GM23248 (cell line): ENCODE measurements at regions not wholly inside any gene's neighbourhood (a gene's known extent, or its start where the extent isn't known, plus 50 kb on each side); places are given as distances from the start of the nearest gene placed in this dataset.
"Not testable (repeated sequence)": the region's sequence is repeated elsewhere in the genome, so short reads cannot be mapped to it uniquely, and the experiment has no call there.

ENCODE experiments used
- DNase-seq: peaks from one replicate; pipeline ENCODE4 v3.0.0-alpha.2; 2015
- H2AFZ ChIP-seq: fragments of 200-600 bp; sonication (generic); 2 replicates; pipeline ENCODE4 v1.6.1; 2016; ENCODE audit warnings: antibody characterized with exemption
- H3F3A ChIP-seq: fragments of 200-600 bp; sonication (generic); 2 replicates; pipeline ENCODE4 v1.6.1; 2016; ENCODE audit warnings: mild to moderate bottlenecking, antibody characterized with exemption, mixed run types; ENCODE audit not compliant: insufficient read depth
- H3K27ac ChIP-seq: fragments of 200-600 bp; sonication (generic); 2 replicates; pipeline ENCODE4 v1.5.1; 2016; ENCODE audit warnings: mild to moderate bottlenecking
- H3K27me3 ChIP-seq: fragments of 200-600 bp; sonication (generic); replicated peaks from 2 replicates; pipeline ENCODE4 v1.6.1; 2016; ENCODE audit warnings: mild to moderate bottlenecking; ENCODE audit not compliant: insufficient read depth
- H3K36me3 ChIP-seq: fragments of 200-600 bp; sonication (generic); 2 replicates; pipeline ENCODE4 v1.6.1; 2016; ENCODE audit warnings: low read depth, mild to moderate bottlenecking
- H3K4me1 ChIP-seq: fragments of 200-600 bp; sonication (generic); 2 replicates; pipeline ENCODE4 v1.6.1; 2016; ENCODE audit warnings: mild to moderate bottlenecking; ENCODE audit not compliant: insufficient read depth
- H3K4me2 ChIP-seq: fragments of 200-600 bp; sonication (generic); one replicate; pipeline ENCODE4 v1.6.1; 2016; ENCODE audit warnings: mild to moderate bottlenecking; ENCODE audit not compliant: unreplicated experiment
- H3K4me3 ChIP-seq: fragments of 200-600 bp; sonication (generic); 2 replicates; pipeline ENCODE4 v1.5.1; 2016; ENCODE audit warnings: mild to moderate bottlenecking
- H3K79me2 ChIP-seq: fragments of 200-600 bp; sonication (generic); 2 replicates; pipeline ENCODE4 v1.6.1; 2016; ENCODE audit warnings: mild to moderate bottlenecking; ENCODE audit not compliant: insufficient read depth
- H3K9ac ChIP-seq: fragments of 200-600 bp; sonication (generic); 2 replicates; pipeline ENCODE4 v1.6.1; 2016; ENCODE audit warnings: mild to moderate bottlenecking
- H3K9me2 ChIP-seq: fragments of 200-600 bp; sonication (generic); 2 replicates; pipeline ENCODE4 v1.6.1; 2016; ENCODE audit warnings: mixed run types, mild to moderate bottlenecking, moderate library complexity; ENCODE audit not compliant: insufficient read depth
- H3K9me3 ChIP-seq: fragments of 200-600 bp; sonication (generic); one replicate; pipeline ENCODE4 v1.6.1; 2017; ENCODE audit warnings: low read depth
- H4K20me1 ChIP-seq: fragments of 200-600 bp; sonication (generic); 2 replicates; pipeline ENCODE4 v1.6.0; 2016; ENCODE audit not compliant: insufficient read depth
- EZH2 ChIP-seq: fragments of 200-600 bp; sonication (generic); IDR thresholded peaks from 2 replicates; pipeline ENCODE4 v1.6.1; 2018; ENCODE audit warnings: antibody characterized with exemption, mild to moderate bottlenecking; ENCODE audit not compliant: insufficient read depth, poor library complexity, severe bottlenecking
- EZH2phosphoT487 ChIP-seq: fragments of 200-600 bp; sonication (generic); IDR thresholded peaks from 2 replicates; pipeline ENCODE4 v1.6.1; 2018; ENCODE audit warnings: antibody characterized with exemption, moderate library complexity, mild to moderate bottlenecking, low read depth; ENCODE audit not compliant: insufficient read depth
- WGBS, 2 experiments: methylation state at CpG; one replicate each; pipeline ENCODE4 v1.1.6; 2015 to 2017; ENCODE audit warnings: low lambda C conversion rate in 2 of 2, low coverage in 1 of 2; ENCODE audit errors: missing lambda C conversion rate in 2 of 2; 5-methylcytosine and 5-hydroxymethylcytosine counted together
- in situ Hi-C: fragments of 300-500 bp; cut with MboI; formaldehyde crosslinking; loops from 2 replicates; pipeline ENCODE4 v1.15.0; 2020

DNA sequence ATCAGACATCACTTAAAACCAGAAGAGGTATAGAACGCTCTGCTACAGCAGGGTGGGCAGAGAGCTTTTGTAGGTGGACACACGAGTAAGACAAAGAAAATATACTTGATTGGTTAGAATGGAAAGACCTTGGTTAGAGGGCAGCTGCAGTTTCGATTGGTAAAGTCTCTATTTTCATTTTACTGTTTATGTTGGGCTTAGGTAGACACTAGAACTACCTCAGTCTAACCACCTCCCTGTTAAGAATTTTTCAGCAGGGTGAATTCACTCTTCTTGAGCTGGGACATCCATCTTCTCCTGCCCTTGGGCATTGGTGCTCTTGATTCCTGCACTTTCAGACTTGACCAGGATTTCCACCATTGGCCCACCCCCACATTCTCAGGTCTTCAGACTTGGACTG is 116.3 kb downstream of the BASP1 start:
- H3F3A ChIP-seq, result no peaks in the 10 kb centered on the region
- DNase-seq, result no peak
- no peak overlapping the region for H3K4me2 ChIP-seq
- no peaks in the 10 kb centered on the region for H3K36me3 ChIP-seq
- H3K4me1 ChIP-seq, result no peaks in the 10 kb centered on the region
- no peaks in the 10 kb centered on the region for H3K27me3 ChIP-seq
- no peaks in the 10 kb centered on the region for H3K9me3 ChIP-seq
- no peaks in the 10 kb centered on the region for H4K20me1 ChIP-seq
- H3K27ac ChIP-seq, result no peak overlapping the region
- TF ChIP-seq EZH2phosphoT487, result no peak
- no peak for TF ChIP-seq EZH2
- no peaks in the 10 kb centered on the region for H3K9me2 ChIP-seq
- H2AFZ ChIP-seq, result no peak overlapping the region
- H3K9ac ChIP-seq, result no peak overlapping the region
- in situ Hi-C loops, result no loop called here
- H3K79me2 ChIP-seq, result no peaks in the 10 kb centered on the region
- H3K4me3 ChIP-seq, result no peak overlapping the region
- 47 to 52% methylated on average over 3 of the region's 3 CpGs for WGBS, 2 experiments

DNA sequence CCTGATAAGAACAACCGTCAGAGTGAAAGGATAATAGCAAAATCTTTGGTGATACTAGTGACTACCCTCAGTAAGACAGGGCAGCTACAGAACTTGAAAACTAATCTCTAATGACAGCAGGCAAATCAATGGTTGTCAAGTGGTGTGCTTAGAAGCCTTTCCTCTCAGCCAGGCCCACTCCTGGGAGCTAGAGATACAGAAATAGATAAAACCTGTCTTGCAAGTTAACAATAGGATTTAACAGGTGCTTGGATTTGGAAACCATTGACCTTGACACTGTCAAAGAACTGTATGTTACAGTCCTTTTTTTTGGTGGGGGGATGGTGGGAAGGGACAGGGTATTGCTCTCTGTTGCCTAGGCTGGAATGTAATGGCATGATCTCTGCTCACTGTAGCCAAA is 118.6 kb downstream of the BASP1 start:
- TF ChIP-seq EZH2phosphoT487, result no peak
- Histone ChIP-seq H3K4me1 (no peaks in the 10 kb centered on the region), H3K36me3 (no peaks in the 10 kb centered on the region), H3K9me3 (no peaks in the 10 kb centered on the region), H3K4me2 (no peak overlapping the region), H3K27ac (no peak overlapping the region), H4K20me1 (no peaks in the 10 kb centered on the region), H3K4me3 (no peak overlapping the region), H3F3A (no peaks in the 10 kb centered on the region), H3K9me2 (no peaks in the 10 kb centered on the region), H2AFZ (no peak overlapping the region), H3K9ac (no peak overlapping the region), H3K79me2 (no peaks in the 10 kb centered on the region), H3K27me3 (no peaks in the 10 kb centered on the region)
- WGBS, 2 experiments, result 33 to 46% methylated on average over 1 of the region's 1 CpG
- no peak for DNase-seq
- in situ Hi-C loops, result no loop called here

DNA sequence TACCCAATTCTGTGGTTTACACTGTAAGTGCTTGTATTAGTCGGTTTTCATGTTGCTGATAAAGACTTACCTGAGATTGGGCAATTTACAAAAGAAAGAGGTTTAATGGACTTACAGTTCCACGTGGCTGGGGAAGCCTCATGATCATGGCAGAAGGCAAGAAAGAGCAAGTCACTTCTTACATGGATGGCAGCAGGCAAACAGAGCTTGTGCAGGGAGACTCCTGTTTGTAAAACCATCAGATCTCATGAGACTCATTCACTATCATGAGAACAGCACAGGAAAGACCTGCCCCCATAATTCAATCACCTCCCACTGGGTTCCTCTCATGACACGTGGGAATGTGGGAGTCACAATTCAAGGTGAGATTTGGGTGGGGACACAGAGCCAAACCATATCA is 119.3 kb downstream of the BASP1 start:
- H3K4me1 ChIP-seq, H3K27ac ChIP-seq, H3K9ac ChIP-seq, H2AFZ ChIP-seq, H4K20me1 ChIP-seq, H3K36me3 ChIP-seq, H3F3A ChIP-seq, H3K4me3 ChIP-seq, H3K9me3 ChIP-seq, in situ Hi-C loops, DNase-seq, H3K4me2 ChIP-seq, H3K79me2 ChIP-seq, H3K27me3 ChIP-seq, H3K9me2 ChIP-seq: not testable (repeated sequence)
- WGBS, 2 experiments, result 34 to 40% methylated on average over 3 of the region's 3 CpGs

DNA sequence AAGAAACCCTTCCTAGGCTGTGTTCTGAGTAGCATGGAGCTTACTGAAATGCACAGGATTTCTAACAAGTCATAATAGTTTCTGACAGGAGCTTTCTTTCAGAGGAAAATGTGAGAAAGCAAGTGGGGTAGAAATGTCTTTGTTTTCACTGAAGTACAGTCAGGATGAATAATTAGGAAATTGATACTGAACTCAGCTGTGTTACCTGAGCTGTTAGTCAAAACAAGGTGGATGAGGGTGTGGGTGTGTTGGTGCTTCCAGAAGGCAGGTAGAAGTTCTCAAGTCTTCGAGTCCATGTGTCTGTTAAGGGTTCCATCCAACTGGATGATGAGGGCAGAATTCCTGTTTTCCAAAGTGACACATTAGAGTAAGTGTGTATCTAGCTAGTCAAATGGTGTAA is 122.4 kb downstream of the BASP1 start:
- H3K9me2 ChIP-seq, result no peaks in the 10 kb centered on the region
- WGBS, 2 experiments, result 40 to 41% methylated on average over 1 of the region's 1 CpG
- in situ Hi-C loops, result no loop called here

DNA sequence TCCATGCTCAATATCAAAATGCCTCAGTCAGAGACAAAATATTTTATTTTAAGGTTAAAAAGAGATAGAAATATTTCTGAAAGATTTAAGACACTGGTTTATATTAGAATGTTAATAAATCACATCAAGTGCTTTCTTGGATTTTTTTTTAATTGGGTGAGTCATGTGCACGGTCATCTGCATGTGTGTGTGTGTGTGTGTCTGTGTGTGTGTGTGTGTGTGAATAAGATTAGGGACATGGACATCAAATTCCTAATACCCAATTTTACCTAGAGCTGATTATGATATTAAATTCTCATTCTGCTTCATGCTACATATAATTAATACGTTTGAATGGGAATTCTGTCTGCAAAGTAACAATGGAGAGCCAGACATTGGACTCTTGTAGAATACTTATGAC is 122.9 kb downstream of the BASP1 start:
- 33 to 38% methylated on average over 2 of the region's 2 CpGs for WGBS, 2 experiments

More for the DNA sequence above, 122.4 kb downstream of the BASP1 start:
- no peaks in the 10 kb centered on the region for H3K79me2 ChIP-seq
- H4K20me1 ChIP-seq, result no peaks in the 10 kb centered on the region
- H3K4me3 ChIP-seq, result no peak overlapping the region
- H3F3A ChIP-seq, result no peaks in the 10 kb centered on the region
- no peak overlapping the region for H3K9ac ChIP-seq
- no peaks in the 10 kb centered on the region for H3K27me3 ChIP-seq
- no peak overlapping the region for H3K27ac ChIP-seq
- H3K4me1 ChIP-seq, result 0 out of 2 replicates have a peak, but pooled peaks cover 4% of the 10 kb centered on the region
- H3K4me2 ChIP-seq, result no peak overlapping the region
- H2AFZ ChIP-seq, result no peak overlapping the region
- TF ChIP-seq EZH2 (no peak), EZH2phosphoT487 (no peak)
- H3K9me3 ChIP-seq, result no peaks in the 10 kb centered on the region
- no peak for DNase-seq
- H3K36me3 ChIP-seq, result no peaks in the 10 kb centered on the region

More for the DNA sequence above, 122.9 kb downstream of the BASP1 start:
- peak; percentile 6 for DNase-seq
- in situ Hi-C loops, result no loop called here
- Histone ChIP-seq H2AFZ (no peak overlapping the region), H3K4me2 (no peak overlapping the region), H3F3A (no peaks in the 10 kb centered on the region), H3K27ac (no peak overlapping the region), H3K36me3 (no peaks in the 10 kb centered on the region), H3K27me3 (no peaks in the 10 kb centered on the region), H4K20me1 (no peaks in the 10 kb centered on the region), H3K4me1 (0 out of 2 replicates have a peak, but pooled peaks cover 4% of the 10 kb centered on the region), H3K79me2 (no peaks in the 10 kb centered on the region), H3K4me3 (no peak overlapping the region), H3K9me2 (no peaks in the 10 kb centered on the region), H3K9me3 (no peaks in the 10 kb centered on the region), H3K9ac (no peak overlapping the region)
- TF ChIP-seq EZH2phosphoT487, result no peak
- TF ChIP-seq EZH2, result no peak
